ENCODE measurements at regions not wholly inside any gene's neighbourhood (a gene's known extent, or its start where the extent isn't known, plus 50 kb on each side); places are given as distances from the start of the nearest gene placed in this dataset.

DNA sequence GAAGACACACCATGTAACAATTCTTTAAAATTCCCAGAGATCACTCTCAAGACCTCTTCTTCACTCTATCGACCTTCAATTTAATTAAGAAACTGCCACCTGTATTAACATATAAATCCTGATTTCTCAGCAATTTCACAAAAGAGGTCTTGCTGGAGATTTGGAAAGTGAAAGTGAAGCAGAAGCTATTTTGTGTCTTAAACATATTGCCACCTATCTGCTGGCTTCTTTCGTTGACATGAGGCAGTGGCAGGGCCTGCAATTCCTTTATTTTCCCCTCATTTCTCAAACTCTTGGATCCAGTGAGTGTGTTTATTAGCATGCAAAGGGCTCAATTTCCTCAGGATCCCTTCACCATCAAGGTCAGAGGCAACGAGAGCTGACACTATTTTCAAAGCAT, 780.2 kb upstream of the SLITRK1 start:
- TF ChIP-seq POLR2A (IDR thresholded peaks at IDR 0.05; ENCODE audit: low read depth, low read length), result no peak
- no peak for TF ChIP-seq POLR2AphosphoS5 (IDR thresholded peaks at IDR 0.05; ENCODE audit: low read depth, low read length)
- TF ChIP-seq TAF1 (IDR thresholded peaks at IDR 0.05; ENCODE audit: borderline replicate concordance, low read depth, low read length), result no peak
